Neural cell (in vitro differentiated cells): ENCODE measurements at regions not wholly inside any gene's neighbourhood (a gene's known extent, or its start where the extent isn't known, plus 50 kb on each side); places are given as distances from the start of the nearest gene placed in this dataset.

Experiments
- H2AFZ ChIP-seq: fragments of 200-600, 300-800 bp; sonication (generic), shearing (Covaris generic); 2 replicates; pipeline ENCODE4 v1.6.0; 2014; ENCODE audit warnings: low read depth, mild to moderate bottlenecking, antibody characterized with exemption, low read length, moderate library complexity
- H3F3A ChIP-seq: fragments of 200-600 bp; shearing (Covaris generic); 2 replicates; pipeline ENCODE4 v1.6.1; 2016; ENCODE audit warnings: mild to moderate bottlenecking, moderate library complexity, mixed read lengths, antibody characterized with exemption, low read length; ENCODE audit not compliant: insufficient read depth, poor library complexity, severe bottlenecking
- H3K27ac ChIP-seq: fragments of 200-600, 300-800 bp; sonication (generic), shearing (Covaris generic); 2 replicates; pipeline ENCODE4 v1.5.1; 2014; ENCODE audit warnings: mild to moderate bottlenecking, low read length, moderate library complexity
- H3K27me3 ChIP-seq: fragments of 300-800, 200-600 bp; sonication (generic), shearing (Covaris generic); 2 replicates; pipeline ENCODE4 v1.6.0; 2014; ENCODE audit warnings: mild to moderate bottlenecking, low read depth, low read length, moderate library complexity; ENCODE audit not compliant: insufficient read depth
- H3K36me3 ChIP-seq: fragments of 300-800, 200-600 bp; sonication (generic), shearing (Covaris generic); 2 replicates; pipeline ENCODE4 v1.5.1; 2014; ENCODE audit warnings: mild to moderate bottlenecking, antibody characterized with exemption, low read length, moderate library complexity; ENCODE audit not compliant: insufficient read depth
- H3K4me2 ChIP-seq: fragments of 300-800, 200-600 bp; sonication (generic), shearing (Covaris generic); 2 replicates; pipeline ENCODE4 v1.6.0; 2014; ENCODE audit warnings: mild to moderate bottlenecking, low read length
- H3K4me3 ChIP-seq: fragments of 300-800, 200-600 bp; sonication (generic), shearing (Covaris generic); 2 replicates; pipeline ENCODE4 v1.5.1; 2014; ENCODE audit warnings: mild to moderate bottlenecking, low read length, moderate library complexity
- H3K79me2 ChIP-seq: fragments of 200-600 bp; shearing (Covaris generic); replicated peaks from 2 replicates; pipeline ENCODE4 v1.6.0; 2014; ENCODE audit warnings: mild to moderate bottlenecking, low read length, moderate library complexity; ENCODE audit not compliant: insufficient read depth
- H3K9ac ChIP-seq: fragments of 300-800, 200-600 bp; sonication (generic), shearing (Covaris generic); 2 replicates; pipeline ENCODE4 v1.6.1; 2016; ENCODE audit warnings: mild to moderate bottlenecking, low read length, mixed read lengths
- H3K9me2 ChIP-seq: fragments of 200-600 bp; shearing (Covaris generic); 2 replicates; pipeline ENCODE4 v1.6.1; 2016; ENCODE audit warnings: mild to moderate bottlenecking, low read length, mixed read lengths; ENCODE audit not compliant: insufficient read depth
- H3K9me3 ChIP-seq: fragments of 200-600, 300-800 bp; sonication (generic), shearing (Covaris generic); 2 replicates; pipeline ENCODE4 v1.6.1; 2016; ENCODE audit warnings: mild to moderate bottlenecking, mixed run types, low read length, moderate library complexity, mixed read lengths
- H4K20me1 ChIP-seq: fragments of 200-600 bp; shearing (Covaris generic); 2 replicates; pipeline ENCODE4 v1.6.1; 2016; ENCODE audit warnings: mild to moderate bottlenecking, mixed run types; ENCODE audit not compliant: insufficient read depth
- CTCF ChIP-seq: fragments of 450-650 bp; IDR thresholded peaks from 2 replicates; pipeline ENCODE4 v1.5.1; 2014; ENCODE audit warnings: antibody characterized with exemption, mild to moderate bottlenecking, moderate library complexity; ENCODE audit not compliant: poor library complexity, severe bottlenecking
- EP300 ChIP-seq: fragments of 450-650 bp; conservative IDR thresholded peaks from 2 replicates; pipeline ENCODE4 v1.6.1; 2014; ENCODE audit warnings: antibody characterized with exemption, mild to moderate bottlenecking, moderate library complexity; ENCODE audit not compliant: poor library complexity, severe bottlenecking
- EZH2 ChIP-seq: fragments of 200-600, 300-800 bp; shearing (Covaris generic), sonication (generic); IDR thresholded peaks from 2 replicates; pipeline ENCODE4 v1.6.1; 2014; ENCODE audit warnings: antibody characterized with exemption, low read length, borderline replicate concordance, mild to moderate bottlenecking; ENCODE audit not compliant: insufficient read depth, poor library complexity, severe bottlenecking
- MXI1 ChIP-seq: fragments of 450-650 bp; conservative IDR thresholded peaks from 2 replicates; pipeline ENCODE4 v1.6.1; 2014; ENCODE audit warnings: antibody characterized with exemption, mild to moderate bottlenecking; ENCODE audit not compliant: poor library complexity, severe bottlenecking
- POLR2AphosphoS5 ChIP-seq: IDR thresholded peaks from 2 replicates; pipeline ENCODE4 v1.6.1; 2012
- RAD21 ChIP-seq: fragments of 450-650 bp; conservative IDR thresholded peaks from 2 replicates; pipeline ENCODE4 v1.6.1; 2014; ENCODE audit warnings: antibody characterized with exemption, mild to moderate bottlenecking, moderate library complexity
- REST ChIP-seq: IDR thresholded peaks from 2 replicates; pipeline ENCODE4 v1.6.1; 2012; ENCODE audit warnings: borderline replicate concordance
- SMC3 ChIP-seq: fragments of 450-650 bp; conservative IDR thresholded peaks from 2 replicates; pipeline ENCODE4 v1.6.1; 2014; ENCODE audit warnings: antibody characterized with exemption, mild to moderate bottlenecking, moderate library complexity; ENCODE audit not compliant: poor library complexity
- TAF1 ChIP-seq: IDR thresholded peaks from 2 replicates; pipeline ENCODE4 v1.6.1; 2012; ENCODE audit warnings: low read depth

- H3F3A ChIP-seq: no peaks in the 10 kb centered on the region
- no peaks in the 10 kb centered on the region for H3K9me2 ChIP-seq
- no peaks in the 10 kb centered on the region for H3K36me3 ChIP-seq
- no peak overlapping the region for H3K4me3 ChIP-seq
- no peak overlapping the region for H3K4me2 ChIP-seq
- no peak overlapping the region for H3K27ac ChIP-seq
- TF ChIP-seq POLR2AphosphoS5 (no peak), TAF1 (no peak), MXI1 (no peak), REST (no peak)
- H3K27me3 ChIP-seq: no peaks in the 10 kb centered on the region
- no peak overlapping the region for H3K9ac ChIP-seq
- H2AFZ ChIP-seq: no peak overlapping the region
- H4K20me1 ChIP-seq: no peaks in the 10 kb centered on the region
- H3K79me2 ChIP-seq: no peaks in the 10 kb centered on the region
- no peaks in the 10 kb centered on the region for H3K9me3 ChIP-seq
These were observed 97.8 kb downstream of the C9orf152 start for GRCh38 chr9:110110154-110110553.

GRCh38 chr9:110111868-110112267 is 96.1 kb downstream of the C9orf152 start:
- Histone ChIP-seq H3K4me3 (no peak overlapping the region), H3K9me3 (no peaks in the 10 kb centered on the region), H2AFZ (no peak overlapping the region), H3K9me2 (no peaks in the 10 kb centered on the region), H3K79me2 (no peaks in the 10 kb centered on the region), H3K36me3 (no peaks in the 10 kb centered on the region), H3K27ac (no peak overlapping the region), H3K9ac (no peak overlapping the region), H3K27me3 (no peaks in the 10 kb centered on the region), H3K4me2 (no peak overlapping the region), H3F3A (no peaks in the 10 kb centered on the region), H4K20me1 (no peaks in the 10 kb centered on the region)
- TF ChIP-seq EZH2: no peak
- no peak for TF ChIP-seq TAF1
- TF ChIP-seq RAD21: no peak
- no peak for TF ChIP-seq MXI1
- no peak for TF ChIP-seq REST
- TF ChIP-seq CTCF: no peak
- TF ChIP-seq POLR2AphosphoS5: no peak
- TF ChIP-seq EP300: no peak
- TF ChIP-seq SMC3: no peak
